ENCODE measurements at regions not wholly inside any gene's neighbourhood (a gene's known extent, or its start where the extent isn't known, plus 50 kb on each side); places are given as distances from the start of the nearest gene placed in this dataset.

DNA sequence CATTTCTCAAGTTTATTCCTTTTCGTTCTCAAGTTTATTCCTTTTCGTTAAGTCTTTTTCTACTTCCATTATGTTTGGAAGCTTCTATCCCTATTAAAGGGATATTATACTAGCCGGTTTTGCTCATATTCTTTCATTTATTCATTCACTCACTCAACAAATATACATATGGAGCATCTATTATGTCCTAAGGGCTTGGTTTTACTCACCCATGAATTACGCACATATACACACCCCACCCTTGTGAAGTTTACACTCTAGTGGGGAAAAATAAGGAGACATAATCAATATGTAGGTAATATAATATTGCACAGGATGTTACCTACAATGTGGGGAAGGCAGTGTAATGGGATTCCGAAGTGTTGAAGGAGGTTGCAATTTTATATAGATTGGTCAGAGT lies 90.5 kb downstream of the ACTL7B start:
- DNase-seq = no peak
- H2AK5ac ChIP-seq (ENCODE audit: low read length, severe bottlenecking) = no peak overlapping the region
- no peak overlapping the region for H3K4me2 ChIP-seq (ENCODE audit: low read length, poor library complexity, severe bottlenecking)
- no peak overlapping the region for H3K27ac ChIP-seq (ENCODE audit: low read length, poor library complexity, severe bottlenecking)
- 94% methylated on average over 4 of the region's 5 CpGs for WGBS
- H2AFZ ChIP-seq (ENCODE audit: low read depth, low read length) = no peak overlapping the region
- no peak overlapping the region for H3K9ac ChIP-seq (ENCODE audit: low read length)
- no peak overlapping the region for H3K23ac ChIP-seq (ENCODE audit: low read length in 2 of 2)
- H3K4me3 ChIP-seq (ENCODE audit: insufficient read depth in 1 of 2, low read depth in 1 of 2, low read length in 2 of 2) = no peak overlapping the region
- H2BK120ac ChIP-seq (ENCODE audit: low read depth, low read length) = no peak overlapping the region
- no peaks in the 10 kb centered on the region for H3K36me3 ChIP-seq (ENCODE audit: control insufficient read depth in 1 of 2, insufficient read depth in 2 of 2, low read depth in 1 of 2, low read length in 2 of 2)
- H3K27me3 ChIP-seq (ENCODE audit: control insufficient read depth in 1 of 2, insufficient read depth in 1 of 2, low read length in 2 of 2) = peaks cover 0 to 3% of the 10 kb centered on the region in 2 experiments
- H3K79me1 ChIP-seq (replicated peaks; ENCODE audit: low read length, poor library complexity, severe bottlenecking) = no peaks in the 10 kb centered on the region
- H3K9me3 ChIP-seq (ENCODE audit: control insufficient read depth, low read length) = peaks cover 6% of the 10 kb centered on the region
- H3K14ac ChIP-seq (ENCODE audit: low read length in 2 of 2) = no peak overlapping the region
- no peaks in the 10 kb centered on the region for H3K4me1 ChIP-seq (ENCODE audit: control insufficient read depth, insufficient read depth, low read depth, low read length)
- no peak overlapping the region for H2BK12ac ChIP-seq (ENCODE audit: low read length in 2 of 2)
- H4K91ac ChIP-seq (ENCODE audit: low read length) = no peak overlapping the region
- no peak overlapping the region for H2BK15ac ChIP-seq (ENCODE audit: low read depth, poor library complexity, severe bottlenecking)
- H2BK5ac ChIP-seq (ENCODE audit: low read depth, low read length, poor library complexity, severe bottlenecking) = no peak overlapping the region
- H3K4ac ChIP-seq (ENCODE audit: low read depth in 1 of 2, low read length in 2 of 2) = no peak overlapping the region
- no peak overlapping the region for H4K8ac ChIP-seq (ENCODE audit: low read length)
- no peak overlapping the region for H3K18ac ChIP-seq (ENCODE audit: low read depth in 1 of 2, low read length in 2 of 2)

DNA sequence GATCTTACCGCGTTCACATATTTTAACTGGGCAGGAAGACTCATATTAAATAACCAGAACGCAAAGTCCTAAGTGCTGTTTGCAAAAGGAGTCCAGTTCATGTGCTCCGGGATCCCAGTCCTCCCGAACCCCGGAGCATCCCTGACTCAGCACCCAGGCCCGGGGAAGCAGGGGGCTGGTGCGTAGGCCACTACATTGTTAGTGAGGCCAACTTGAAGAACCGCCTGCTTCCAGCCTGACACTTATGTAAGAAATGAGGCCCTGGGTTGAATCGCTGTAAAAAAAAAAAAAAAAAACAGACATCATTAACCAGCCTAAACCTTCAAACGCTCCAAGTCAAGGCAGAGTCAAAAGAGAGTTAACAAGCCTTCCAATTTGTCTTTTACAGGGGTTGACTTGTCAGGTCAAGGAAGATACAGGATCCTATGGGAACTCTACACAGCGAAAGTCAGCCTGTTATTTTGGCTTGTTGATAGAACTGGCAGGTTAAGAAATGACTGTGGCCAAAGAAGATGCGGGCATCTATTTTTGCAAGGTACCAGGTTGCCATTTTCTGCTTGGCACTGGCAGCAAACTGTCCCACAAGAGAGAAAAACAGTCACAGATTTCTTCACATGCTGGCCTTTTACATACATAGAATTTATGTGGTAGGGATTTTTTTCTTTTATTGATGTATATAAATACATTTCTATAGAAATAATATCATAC lies 93.3 kb downstream of the ACTL7B start:
- Histone ChIP-seq H4K8ac (ENCODE audit: low read length) (no peak overlapping the region), H2BK15ac (ENCODE audit: low read depth, poor library complexity, severe bottlenecking) (no peak overlapping the region), H2BK12ac (ENCODE audit: low read length in 2 of 2) (no peak overlapping the region), H3K4ac (ENCODE audit: low read depth in 1 of 2, low read length in 2 of 2) (no peak overlapping the region), H3K9me3 (ENCODE audit: control insufficient read depth, low read length) (peaks cover 2% of the 10 kb centered on the region), H3K4me1 (ENCODE audit: control insufficient read depth, insufficient read depth, low read depth, low read length) (no peaks in the 10 kb centered on the region), H2BK120ac (ENCODE audit: low read depth, low read length) (no peak overlapping the region), H3K14ac (ENCODE audit: low read length in 2 of 2) (no peak overlapping the region), H3K4me3 (ENCODE audit: insufficient read depth in 1 of 2, low read depth in 1 of 2, low read length in 2 of 2) (no peak overlapping the region), H3K4me2 (ENCODE audit: low read length, poor library complexity, severe bottlenecking) (no peak overlapping the region), H4K91ac (ENCODE audit: low read length) (no peak overlapping the region), H3K27me3 (ENCODE audit: control insufficient read depth in 1 of 2, insufficient read depth in 1 of 2, low read length in 2 of 2) (peaks cover 0 to 12% of the 10 kb centered on the region in 2 experiments), H3K18ac (ENCODE audit: low read depth in 1 of 2, low read length in 2 of 2) (no peak overlapping the region), H2AK5ac (ENCODE audit: low read length, severe bottlenecking) (no peak overlapping the region), H3K23ac (ENCODE audit: low read length in 2 of 2) (no peak overlapping the region), H3K9ac (ENCODE audit: low read length) (no peak overlapping the region), H2BK5ac (ENCODE audit: low read depth, low read length, poor library complexity, severe bottlenecking) (no peak overlapping the region), H3K27ac (ENCODE audit: low read length, poor library complexity, severe bottlenecking) (no peak overlapping the region), H2AFZ (ENCODE audit: low read depth, low read length) (no peak overlapping the region), H3K79me1 (replicated peaks; ENCODE audit: low read length, poor library complexity, severe bottlenecking) (no peaks in the 10 kb centered on the region), H3K36me3 (ENCODE audit: control insufficient read depth in 1 of 2, insufficient read depth in 2 of 2, low read depth in 1 of 2, low read length in 2 of 2) (no peaks in the 10 kb centered on the region)
- WGBS = 88% methylated on average over 12 of the region's 13 CpGs
- DNase-seq = no peak

DNA sequence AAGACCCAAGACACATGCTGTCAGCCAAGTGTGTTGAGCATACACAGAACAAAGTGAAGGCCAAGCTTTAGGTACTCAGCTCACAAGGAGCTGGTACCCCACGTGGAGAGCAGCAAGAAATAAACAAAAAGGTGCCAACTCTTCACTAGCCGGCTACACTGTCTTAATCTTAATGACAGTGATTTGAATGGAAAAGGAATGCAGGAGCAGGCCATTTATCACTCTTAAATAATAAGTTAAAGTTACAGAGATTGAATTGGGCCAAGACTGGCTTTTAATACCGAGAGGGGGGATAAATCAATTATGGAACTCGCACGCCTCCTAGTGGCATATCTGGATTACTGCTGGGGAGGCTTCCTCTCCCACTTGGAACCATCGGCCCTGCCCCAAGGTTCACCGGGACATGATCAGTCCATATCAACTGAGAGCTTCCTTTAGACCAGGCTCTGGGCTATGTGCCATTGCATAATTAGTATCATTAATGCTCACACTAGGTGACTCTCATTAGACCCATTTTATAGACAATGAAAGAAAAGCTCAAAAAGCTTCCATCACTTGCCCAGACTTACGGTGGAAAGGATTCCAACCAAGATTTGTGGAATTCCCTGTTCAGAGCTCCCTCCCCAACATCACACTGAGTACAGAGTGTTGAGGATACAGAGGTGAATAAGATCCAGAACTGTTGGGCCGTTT lies 94.0 kb downstream of the ACTL7B start:
- H2AK5ac ChIP-seq (ENCODE audit: low read length, severe bottlenecking) = no peak overlapping the region
- H3K9me3 ChIP-seq (ENCODE audit: control insufficient read depth, low read length) = peaks cover 3% of the 10 kb centered on the region
- DNase-seq = peak; percentile 59
- H3K4ac ChIP-seq (ENCODE audit: low read depth in 1 of 2, low read length in 2 of 2) = no peak overlapping the region
- no peak overlapping the region for H2BK5ac ChIP-seq (ENCODE audit: low read depth, low read length, poor library complexity, severe bottlenecking)
- no peak overlapping the region for H2AFZ ChIP-seq (ENCODE audit: low read depth, low read length)
- H4K8ac ChIP-seq (ENCODE audit: low read length) = no peak overlapping the region
- peak overlapping the region; percentile 7 for H3K9ac ChIP-seq (ENCODE audit: low read length)
- no peak overlapping the region for H3K14ac ChIP-seq (ENCODE audit: low read length in 2 of 2)
- H2BK15ac ChIP-seq (ENCODE audit: low read depth, poor library complexity, severe bottlenecking) = no peak overlapping the region
- H3K18ac ChIP-seq (ENCODE audit: low read depth in 1 of 2, low read length in 2 of 2) = no peak overlapping the region
- no peaks in the 10 kb centered on the region for H3K79me1 ChIP-seq (replicated peaks; ENCODE audit: low read length, poor library complexity, severe bottlenecking)
- no peak overlapping the region for H3K4me2 ChIP-seq (ENCODE audit: low read length, poor library complexity, severe bottlenecking)
- no peaks in the 10 kb centered on the region for H3K4me1 ChIP-seq (ENCODE audit: control insufficient read depth, insufficient read depth, low read depth, low read length)
- no peak overlapping the region for H2BK12ac ChIP-seq (ENCODE audit: low read length in 2 of 2)
- peaks cover 0 to 12% of the 10 kb centered on the region in 2 experiments for H3K27me3 ChIP-seq (ENCODE audit: control insufficient read depth in 1 of 2, insufficient read depth in 1 of 2, low read length in 2 of 2)
- H2BK120ac ChIP-seq (ENCODE audit: low read depth, low read length) = no peak overlapping the region
- H4K91ac ChIP-seq (ENCODE audit: low read length) = no peak overlapping the region
- no peak overlapping the region for H3K4me3 ChIP-seq (ENCODE audit: insufficient read depth in 1 of 2, low read depth in 1 of 2, low read length in 2 of 2)
- 34% methylated on average over 8 of the region's 9 CpGs for WGBS
- no peak overlapping the region for H3K27ac ChIP-seq (ENCODE audit: low read length, poor library complexity, severe bottlenecking)
- H3K23ac ChIP-seq (ENCODE audit: low read length in 2 of 2) = no peak overlapping the region
- no peaks in the 10 kb centered on the region for H3K36me3 ChIP-seq (ENCODE audit: control insufficient read depth in 1 of 2, insufficient read depth in 2 of 2, low read depth in 1 of 2, low read length in 2 of 2)

DNA sequence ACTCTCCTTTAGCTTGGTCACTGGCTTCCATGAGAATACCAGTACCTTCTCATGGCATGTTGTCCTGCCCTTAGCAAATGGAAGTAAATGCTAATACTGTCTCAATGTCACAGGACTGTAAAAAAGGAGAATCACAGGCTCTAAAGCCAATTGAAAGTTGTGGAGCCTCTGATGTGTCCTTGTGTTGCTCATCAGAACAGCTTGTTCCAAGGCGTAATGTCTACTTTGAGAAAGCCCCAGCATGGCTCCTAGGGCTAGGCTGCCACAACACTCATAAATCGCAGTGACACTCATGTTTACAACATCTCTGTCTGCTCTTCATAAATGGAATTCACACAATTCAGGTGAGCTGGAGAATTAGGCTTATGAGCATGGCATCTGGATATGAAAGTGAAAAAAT lies 94.9 kb downstream of the ACTL7B start:
- Histone ChIP-seq H3K9me3 (ENCODE audit: control insufficient read depth, low read length) (peaks cover 3% of the 10 kb centered on the region), H4K91ac (ENCODE audit: low read length) (no peak overlapping the region), H3K18ac (ENCODE audit: low read depth in 1 of 2, low read length in 2 of 2) (no peak overlapping the region), H3K4ac (ENCODE audit: low read depth in 1 of 2, low read length in 2 of 2) (no peak overlapping the region), H3K23ac (ENCODE audit: low read length in 2 of 2) (no peak overlapping the region), H3K36me3 (ENCODE audit: control insufficient read depth in 1 of 2, insufficient read depth in 2 of 2, low read depth in 1 of 2, low read length in 2 of 2) (no peaks in the 10 kb centered on the region), H3K79me1 (replicated peaks; ENCODE audit: low read length, poor library complexity, severe bottlenecking) (no peaks in the 10 kb centered on the region), H2AFZ (ENCODE audit: low read depth, low read length) (no peak overlapping the region), H3K9ac (ENCODE audit: low read length) (no peak overlapping the region), H4K8ac (ENCODE audit: low read length) (no peak overlapping the region), H2BK120ac (ENCODE audit: low read depth, low read length) (no peak overlapping the region), H3K14ac (ENCODE audit: low read length in 2 of 2) (no peak overlapping the region), H3K27ac (ENCODE audit: low read length, poor library complexity, severe bottlenecking) (no peak overlapping the region), H3K4me2 (ENCODE audit: low read length, poor library complexity, severe bottlenecking) (no peak overlapping the region), H3K27me3 (ENCODE audit: control insufficient read depth in 1 of 2, insufficient read depth in 1 of 2, low read length in 2 of 2) (peaks cover 0 to 12% of the 10 kb centered on the region in 2 experiments), H3K4me1 (ENCODE audit: control insufficient read depth, insufficient read depth, low read depth, low read length) (no peaks in the 10 kb centered on the region), H3K4me3 (ENCODE audit: insufficient read depth in 1 of 2, low read depth in 1 of 2, low read length in 2 of 2) (no peak overlapping the region), H2BK5ac (ENCODE audit: low read depth, low read length, poor library complexity, severe bottlenecking) (no peak overlapping the region), H2AK5ac (ENCODE audit: low read length, severe bottlenecking) (no peak overlapping the region), H2BK12ac (ENCODE audit: low read length in 2 of 2) (no peak overlapping the region), H2BK15ac (ENCODE audit: low read depth, poor library complexity, severe bottlenecking) (no peak overlapping the region)
- WGBS = 82% methylated on average over 1 of the region's 2 CpGs
- DNase-seq = no peak
